GM18907 (cell line): ENCODE measurements at regions not wholly inside any gene's neighbourhood (a gene's known extent, or its start where the extent isn't known, plus 50 kb on each side); places are given as distances from the start of the nearest gene placed in this dataset.
"Not testable (repeated sequence)": the region's sequence is repeated elsewhere in the genome, so short reads cannot be mapped to it uniquely, and the experiment has no call there.

Experiments
- ATAC-seq: cut with Tn5 transposase; IDR thresholded peaks from one replicate; pipeline ENCODE4 v1.9.1; 2021; ENCODE audit warnings: mild to moderate bottlenecking, moderate library complexity; ENCODE audit not compliant: unreplicated experiment

- ATAC-seq, result no peak
These were observed 674.1 kb upstream of the NXPH2 start for GRCh38 chr2:139454251-139454650.

- ATAC-seq, result no peak
These were observed 658.9 kb upstream of the NXPH2 start for GRCh38 chr2:139439100-139439499.

GRCh38 chr2:139438478-139438877 is 658.3 kb upstream of the NXPH2 start:
- ATAC-seq, result no peak

GRCh38 chr2:139427164-139427563 is 647.0 kb upstream of the NXPH2 start:
- no peak for ATAC-seq

- no peak for ATAC-seq
These were observed 643.9 kb upstream of the NXPH2 start for GRCh38 chr2:139424101-139424500.

GRCh38 chr2:139411236-139411635 is 631.0 kb upstream of the NXPH2 start:
- no peak for ATAC-seq

GRCh38 chr2:139410833-139411174 is 630.6 kb upstream of the NXPH2 start:
- ATAC-seq, result not testable (repeated sequence)

GRCh38 chr2:139410147-139410832 is 630.1 kb upstream of the NXPH2 start:
- ATAC-seq, result not testable (repeated sequence)

- no peak for ATAC-seq
These were observed 629.0 kb upstream of the NXPH2 start for GRCh38 chr2:139409212-139409611.

- ATAC-seq, result no peak
These were observed 623.8 kb upstream of the NXPH2 start for GRCh38 chr2:139403948-139404347.

- no peak for ATAC-seq
These were observed 614.6 kb upstream of the NXPH2 start for GRCh38 chr2:139394801-139395200.

GRCh38 chr2:139389391-139389790 is 609.2 kb upstream of the NXPH2 start:
- no peak for ATAC-seq

- no peak for ATAC-seq
These were observed 606.2 kb upstream of the NXPH2 start for GRCh38 chr2:139386401-139386800.

GRCh38 chr2:139383532-139383931 is 603.3 kb upstream of the NXPH2 start:
- ATAC-seq, result no peak

GRCh38 chr2:139380051-139380450 is 599.9 kb upstream of the NXPH2 start:
- ATAC-seq, result no peak

GRCh38 chr2:139378373-139378772 is 598.2 kb upstream of the NXPH2 start:
- ATAC-seq, result no peak

- ATAC-seq, result no peak
These were observed 594.2 kb upstream of the NXPH2 start for GRCh38 chr2:139374296-139374850.

- no peak for ATAC-seq
These were observed 589.5 kb upstream of the NXPH2 start for GRCh38 chr2:139369423-139370409.

- ATAC-seq, result no peak
These were observed 587.2 kb upstream of the NXPH2 start for GRCh38 chr2:139367416-139367815.

GRCh38 chr2:139366681-139367080 is 586.5 kb upstream of the NXPH2 start:
- no peak for ATAC-seq

- ATAC-seq, result no peak
These were observed 585.0 kb upstream of the NXPH2 start for GRCh38 chr2:139365189-139365588.

GRCh38 chr2:139360654-139361053 is 580.5 kb upstream of the NXPH2 start:
- no peak for ATAC-seq
